ENCODE measurements at regions not wholly inside any gene's neighbourhood (a gene's known extent, or its start where the extent isn't known, plus 50 kb on each side); places are given as distances from the start of the nearest gene placed in this dataset.
A peak's percentile ranks its signal among the peaks of the same experiment; 100 is the strongest.

- peaks cover 36% of the 10 kb centered on the region for H3K4me1 ChIP-seq
- no peaks in the 10 kb centered on the region; the same call in 1 of the 2 replicates for H3K9me3 ChIP-seq
- no peak overlapping the region for H3K4me3 ChIP-seq
- no peaks in the 10 kb centered on the region for H3K36me3 ChIP-seq (replicated peaks)
- peak in 1 of 2 experiments; percentile 35 for DNase-seq (ENCODE audit: low spot score in 2 of 2)
- H3K27me3 ChIP-seq (ENCODE audit: low read depth), result no peaks in the 10 kb centered on the region
- in situ Hi-C loops (cut with MboI; ENCODE audit: low sequenced_read_pairs), result no loop called here
Observed at GRCh38 chr9:77084094-77084493, 64.6 kb downstream of the FOXB2 start.

- no peak for DNase-seq (ENCODE audit: low spot score in 2 of 2)
- in situ Hi-C loops (cut with MboI; ENCODE audit: low sequenced_read_pairs), result no loop called here
- H3K27me3 ChIP-seq (ENCODE audit: low read depth), result no peaks in the 10 kb centered on the region
- no peaks in the 10 kb centered on the region for H3K9me3 ChIP-seq
- H3K4me1 ChIP-seq, result peaks cover 39% of the 10 kb centered on the region
- H3K36me3 ChIP-seq (replicated peaks), result no peaks in the 10 kb centered on the region
- no peak overlapping the region for H3K4me3 ChIP-seq
Observed at GRCh38 chr9:77085416-77085815, 66.0 kb downstream of the FOXB2 start.

GRCh38 chr9:77087506-77087905, 68.1 kb downstream of the FOXB2 start:
- in situ Hi-C loops (cut with MboI; ENCODE audit: low sequenced_read_pairs), result no loop called here
- no peaks in the 10 kb centered on the region for H3K36me3 ChIP-seq (replicated peaks)
- DNase-seq (ENCODE audit: low spot score in 2 of 2), result peak in 1 of 2 experiments; percentile 73
- no peak overlapping the region for H3K4me3 ChIP-seq
- no peaks in the 10 kb centered on the region; the same call in 1 of the 2 replicates for H3K9me3 ChIP-seq
- no peaks in the 10 kb centered on the region for H3K27me3 ChIP-seq (ENCODE audit: low read depth)
- peaks cover 49% of the 10 kb centered on the region for H3K4me1 ChIP-seq

- Histone ChIP-seq H3K9me3 (no peaks in the 10 kb centered on the region; the same call in 1 of the 2 replicates), H3K27me3 (ENCODE audit: low read depth) (no peaks in the 10 kb centered on the region), H3K4me1 (peaks cover 32% of the 10 kb centered on the region), H3K4me3 (no peak overlapping the region), H3K36me3 (replicated peaks) (no peaks in the 10 kb centered on the region)
- in situ Hi-C loops (cut with MboI; ENCODE audit: low sequenced_read_pairs), result no loop called here
- peak; percentile 33 to 89 for DNase-seq (ENCODE audit: low spot score in 2 of 2)
Observed at GRCh38 chr9:77092536-77092935, 73.1 kb downstream of the FOXB2 start.

GRCh38 chr9:77094150-77094549, 74.7 kb downstream of the FOXB2 start:
- Histone ChIP-seq H3K4me1 (peaks cover 26% of the 10 kb centered on the region), H3K9me3 (no peaks in the 10 kb centered on the region; the same call in 1 of the 2 replicates), H3K27me3 (ENCODE audit: low read depth) (no peaks in the 10 kb centered on the region), H3K4me3 (no peak overlapping the region), H3K36me3 (replicated peaks) (no peaks in the 10 kb centered on the region)
- in situ Hi-C loops (cut with MboI; ENCODE audit: low sequenced_read_pairs), result no loop called here
- DNase-seq (ENCODE audit: low spot score in 2 of 2), result no peak

- no peak overlapping the region for H3K4me3 ChIP-seq
- no peaks in the 10 kb centered on the region for H3K9me3 ChIP-seq
Observed at GRCh38 chr9:77097335-77097734, 77.9 kb downstream of the FOXB2 start.

GRCh38 chr9:77099388-77099787, 77.9 kb upstream of the VPS13A start:
- Histone ChIP-seq H3K9me3 (no peaks in the 10 kb centered on the region), H3K4me3 (no peak overlapping the region), H3K27me3 (ENCODE audit: low read depth) (no peaks in the 10 kb centered on the region), H3K4me1 (peaks cover 10% of the 10 kb centered on the region; the same call in 1 of the 2 replicates), H3K36me3 (replicated peaks) (no peaks in the 10 kb centered on the region)
- in situ Hi-C loops (cut with MboI; ENCODE audit: low sequenced_read_pairs), result no loop called here
- no peak for DNase-seq (ENCODE audit: low spot score in 2 of 2)

More at GRCh38 chr9:77097335-77097734, 77.9 kb downstream of the FOXB2 start:
- in situ Hi-C loops (cut with MboI; ENCODE audit: low sequenced_read_pairs), result no loop called here
- DNase-seq (ENCODE audit: low spot score in 2 of 2), result no peak
- Histone ChIP-seq H3K4me1 (peaks cover 13% of the 10 kb centered on the region), H3K27me3 (ENCODE audit: low read depth) (no peaks in the 10 kb centered on the region), H3K36me3 (replicated peaks) (no peaks in the 10 kb centered on the region)

GRCh38 chr9:77111408-77111807, 65.9 kb upstream of the VPS13A start:
- H3K36me3 ChIP-seq (replicated peaks), result no peaks in the 10 kb centered on the region
- H3K9me3 ChIP-seq, result no peaks in the 10 kb centered on the region
- in situ Hi-C loops (cut with MboI; ENCODE audit: low sequenced_read_pairs), result no loop called here
- H3K27me3 ChIP-seq (ENCODE audit: low read depth), result no peaks in the 10 kb centered on the region
- DNase-seq (ENCODE audit: low spot score in 2 of 2), result no peak
- no peaks in the 10 kb centered on the region for H3K4me1 ChIP-seq
- H3K4me3 ChIP-seq, result no peak overlapping the region

GRCh38 chr9:77125665-77126064, 51.7 kb upstream of the VPS13A start:
- Histone ChIP-seq H3K4me1 (peaks cover 15% of the 10 kb centered on the region), H3K4me3 (no peak overlapping the region), H3K27me3 (ENCODE audit: low read depth) (no peaks in the 10 kb centered on the region), H3K36me3 (replicated peaks) (no peaks in the 10 kb centered on the region), H3K9me3 (no peaks in the 10 kb centered on the region)
- no peak for DNase-seq (ENCODE audit: low spot score in 2 of 2)
- in situ Hi-C loops (cut with MboI; ENCODE audit: low sequenced_read_pairs), result no loop called here

- no peak overlapping the region for H3K4me3 ChIP-seq
- H3K27me3 ChIP-seq (ENCODE audit: low read depth), result 0 out of 2 replicates have a peak, but pooled peaks cover 5% of the 10 kb centered on the region
- H3K9me3 ChIP-seq, result no peaks in the 10 kb centered on the region
- peaks cover 13% of the 10 kb centered on the region for H3K4me1 ChIP-seq
- in situ Hi-C loops (cut with MboI; ENCODE audit: low sequenced_read_pairs), result no loop called here
- no peaks in the 10 kb centered on the region for H3K36me3 ChIP-seq (replicated peaks)
- DNase-seq (ENCODE audit: low spot score in 2 of 2), result peak; percentile 37 to 94
Observed at GRCh38 chr9:77127071-77127470, 50.3 kb upstream of the VPS13A start.
